Esophagus muscularis mucosa (tissue), 3 donors: ENCODE measurements at regions not wholly inside any gene's neighbourhood (a gene's known extent, or its start where the extent isn't known, plus 50 kb on each side); places are given as distances from the start of the nearest gene placed in this dataset.

Experiments used
- EP300 ChIP-seq: sonication (generic); formaldehyde crosslinking; IDR thresholded peaks from one replicate; pipeline ENCODE4 v1.6.1; 2017; ENCODE audit warnings: antibody characterized with exemption
- TF ChIP-seq, protein P1 (sequence below), 3 experiments: fragments of 200-600 bp in 2 of 3; fragments of 450-650 bp in 1 of 3; sonication (generic) in 2 of 3; IDR thresholded peaks; one replicate each; pipeline ENCODE4 v1.5.1; 2017 to 2019; ENCODE audit warnings: antibody characterized with exemption in 3 of 3, mild to moderate bottlenecking in 2 of 3, moderate library complexity in 1 of 3

- TF ChIP-seq, protein P1, sequence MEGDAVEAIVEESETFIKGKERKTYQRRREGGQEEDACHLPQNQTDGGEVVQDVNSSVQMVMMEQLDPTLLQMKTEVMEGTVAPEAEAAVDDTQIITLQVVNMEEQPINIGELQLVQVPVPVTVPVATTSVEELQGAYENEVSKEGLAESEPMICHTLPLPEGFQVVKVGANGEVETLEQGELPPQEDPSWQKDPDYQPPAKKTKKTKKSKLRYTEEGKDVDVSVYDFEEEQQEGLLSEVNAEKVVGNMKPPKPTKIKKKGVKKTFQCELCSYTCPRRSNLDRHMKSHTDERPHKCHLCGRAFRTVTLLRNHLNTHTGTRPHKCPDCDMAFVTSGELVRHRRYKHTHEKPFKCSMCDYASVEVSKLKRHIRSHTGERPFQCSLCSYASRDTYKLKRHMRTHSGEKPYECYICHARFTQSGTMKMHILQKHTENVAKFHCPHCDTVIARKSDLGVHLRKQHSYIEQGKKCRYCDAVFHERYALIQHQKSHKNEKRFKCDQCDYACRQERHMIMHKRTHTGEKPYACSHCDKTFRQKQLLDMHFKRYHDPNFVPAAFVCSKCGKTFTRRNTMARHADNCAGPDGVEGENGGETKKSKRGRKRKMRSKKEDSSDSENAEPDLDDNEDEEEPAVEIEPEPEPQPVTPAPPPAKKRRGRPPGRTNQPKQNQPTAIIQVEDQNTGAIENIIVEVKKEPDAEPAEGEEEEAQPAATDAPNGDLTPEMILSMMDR (IDR thresholded peaks at IDR 0.05): no peak
- TF ChIP-seq EP300: no peak
Observed at GRCh38 chrX:7720519-7720918, 122.5 kb upstream of the VCX start.
